Body of pancreas (tissue), 4 donors: ENCODE measurements at regions not wholly inside any gene's neighbourhood (a gene's known extent, or its start where the extent isn't known, plus 50 kb on each side); places are given as distances from the start of the nearest gene placed in this dataset.

ENCODE experiments used
- ATAC-seq: fragments of 150-250 bp; one replicate; pipeline ENCODE4 v1.9.1; 2016
- DNase-seq, 4 donors: peaks; one replicate each; pipeline ENCODE4 v3.0.0-alpha.2; 2019
- H3K27ac ChIP-seq, 4 donors: fragments of 200-600 bp; sonication (generic); 1 replicate in 3 of 4; 2 replicates in 1 of 4; pipeline versions ENCODE4 v1.5.1 to v1.6.1; 2016 to 2019; ENCODE audit warnings: mild to moderate bottlenecking in 1 of 4, mixed read lengths in 1 of 4, moderate library complexity in 1 of 4
- H3K27me3 ChIP-seq, 2 donors: fragments of 200-600 bp; sonication (generic); one replicate each; pipeline ENCODE4 v1.6.0; 2016; ENCODE audit warnings: mild to moderate bottlenecking in 1 of 2
- H3K36me3 ChIP-seq, 2 donors: fragments of 200-600 bp; sonication (generic); replicated peaks in 1 of 2; 2 replicates each; pipeline ENCODE4 v1.5.1; 2016; ENCODE audit warnings: low read depth in 2 of 2; ENCODE audit not compliant: insufficient read depth in 1 of 2
- H3K4me1 ChIP-seq: fragments of 200-600 bp; sonication (generic); one replicate; pipeline ENCODE4 v1.6.0; 2016
- H3K4me3 ChIP-seq, 2 donors: fragments of 200-600 bp; sonication (generic); 1 replicate in 1 of 2; 2 replicates in 1 of 2; pipeline ENCODE4 v1.5.1; 2016 to 2019
- H3K9me3 ChIP-seq, 3 donors: fragments of 200-600 bp; sonication (generic); 1 replicate in 2 of 3; 2 replicates in 1 of 3; pipeline ENCODE4 v1.5.1; 2016
- POLR2A ChIP-seq, 3 donors: fragments of 450-650 bp; IDR thresholded peaks; one replicate each; pipeline ENCODE4 v1.6.1; 2016; ENCODE audit warnings: antibody characterized with exemption in 3 of 3, mild to moderate bottlenecking in 2 of 3
- WGBS, 2 donors: methylation state at CpG; one replicate each; pipeline ENCODE4 v1.1.5; 2017; 5-methylcytosine and 5-hydroxymethylcytosine counted together
- intact Hi-C: fragments of 100-400 bp; cut with DNase I; formaldehyde crosslinking; loops from one replicate; pipeline ENCODE4 v1.15.1; 2023
- TF ChIP-seq, protein P1 (sequence below), 7 experiments: fragments of 450-650 bp in 4 of 7; fragments of 200-600 bp in 3 of 7; sonication (generic) in 3 of 7; IDR thresholded peaks; one replicate each; pipeline ENCODE4 v1.5.1; 2016 to 2019; ENCODE audit warnings: antibody characterized with exemption in 7 of 7

DNA sequence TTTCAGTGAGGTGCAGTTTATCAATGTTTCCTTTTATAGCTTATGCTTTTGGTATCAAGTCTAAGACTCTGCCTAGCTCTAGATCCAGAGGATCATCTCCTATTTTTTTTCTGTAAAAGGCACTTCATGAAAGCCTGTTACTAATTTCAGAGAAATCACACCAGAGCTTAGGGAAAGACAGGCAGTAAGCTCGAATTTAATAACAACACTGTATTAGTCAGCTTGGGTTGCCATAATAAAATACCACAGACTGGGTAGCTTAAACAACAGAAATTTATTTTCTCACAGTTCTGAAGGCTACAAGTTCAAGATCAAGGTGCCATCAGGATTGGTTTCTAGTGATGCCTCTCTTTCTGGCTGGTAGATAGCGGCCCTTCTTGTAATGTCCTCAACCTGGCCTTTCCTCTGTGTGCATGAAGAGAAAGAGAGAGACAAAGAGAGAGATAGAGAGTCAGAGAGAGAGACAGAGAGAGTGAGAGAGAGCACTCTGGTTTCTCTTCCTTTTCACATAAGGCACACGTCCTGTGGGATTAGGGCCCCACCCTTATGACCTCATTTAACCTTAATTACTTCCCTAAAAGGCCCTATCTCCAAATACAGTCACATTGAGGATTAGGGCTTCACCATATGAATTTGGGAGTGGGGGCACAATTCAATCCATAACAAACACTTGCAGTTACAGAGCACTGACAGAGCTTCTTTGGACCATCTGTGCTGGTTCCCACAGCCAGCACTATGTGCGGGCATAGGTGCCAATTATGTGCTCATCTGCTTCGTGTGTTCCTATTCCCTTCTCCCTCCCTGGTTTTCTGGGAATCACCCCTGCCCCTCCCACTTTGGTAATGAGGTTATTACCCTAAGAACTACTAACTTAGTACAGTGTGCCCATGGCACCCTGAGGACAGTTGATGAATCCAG is 114.8 kb upstream of the MED14 start:
- Histone ChIP-seq H3K4me1 (no peaks in the 10 kb centered on the region), H3K36me3 (no peaks in the 10 kb centered on the region), H3K27ac (no peak overlapping the region), H3K9me3 (no peaks in the 10 kb centered on the region), H3K4me3 (no peak overlapping the region), H3K27me3 (no peaks in the 10 kb centered on the region)
- intact Hi-C loops: no loop called here
- DNase-seq (no peak), ATAC-seq (no peak)
- 63 to 66% methylated on average over 5 of the region's 5 CpGs for WGBS, 2 donors
- no peak for TF ChIP-seq POLR2A (IDR thresholded peaks at IDR 0.05)
- TF ChIP-seq, protein P1, sequence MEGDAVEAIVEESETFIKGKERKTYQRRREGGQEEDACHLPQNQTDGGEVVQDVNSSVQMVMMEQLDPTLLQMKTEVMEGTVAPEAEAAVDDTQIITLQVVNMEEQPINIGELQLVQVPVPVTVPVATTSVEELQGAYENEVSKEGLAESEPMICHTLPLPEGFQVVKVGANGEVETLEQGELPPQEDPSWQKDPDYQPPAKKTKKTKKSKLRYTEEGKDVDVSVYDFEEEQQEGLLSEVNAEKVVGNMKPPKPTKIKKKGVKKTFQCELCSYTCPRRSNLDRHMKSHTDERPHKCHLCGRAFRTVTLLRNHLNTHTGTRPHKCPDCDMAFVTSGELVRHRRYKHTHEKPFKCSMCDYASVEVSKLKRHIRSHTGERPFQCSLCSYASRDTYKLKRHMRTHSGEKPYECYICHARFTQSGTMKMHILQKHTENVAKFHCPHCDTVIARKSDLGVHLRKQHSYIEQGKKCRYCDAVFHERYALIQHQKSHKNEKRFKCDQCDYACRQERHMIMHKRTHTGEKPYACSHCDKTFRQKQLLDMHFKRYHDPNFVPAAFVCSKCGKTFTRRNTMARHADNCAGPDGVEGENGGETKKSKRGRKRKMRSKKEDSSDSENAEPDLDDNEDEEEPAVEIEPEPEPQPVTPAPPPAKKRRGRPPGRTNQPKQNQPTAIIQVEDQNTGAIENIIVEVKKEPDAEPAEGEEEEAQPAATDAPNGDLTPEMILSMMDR (IDR thresholded peaks at IDR 0.05): no peak

DNA sequence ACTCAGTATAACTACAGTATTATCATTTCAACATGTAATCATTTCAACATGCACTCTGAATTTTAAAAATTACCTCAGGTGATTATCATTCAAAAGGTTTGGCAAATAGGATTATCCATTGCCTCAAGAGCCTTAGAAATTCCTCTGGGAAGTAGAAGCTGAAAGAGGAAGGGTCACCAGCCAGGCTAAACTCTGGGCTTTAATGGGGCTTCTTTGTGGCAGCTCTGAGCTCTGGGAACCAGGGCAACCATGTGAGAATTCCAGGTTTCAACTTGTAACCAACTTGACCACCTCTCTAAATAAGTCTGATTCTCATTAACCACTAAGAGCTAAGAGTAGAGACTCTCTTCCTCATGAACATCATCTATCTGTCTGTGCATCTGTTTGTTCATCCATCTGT is 117.2 kb upstream of the MED14 start:
- Histone ChIP-seq H3K36me3 (no peaks in the 10 kb centered on the region), H3K27ac (no peak overlapping the region), H3K27me3 (no peaks in the 10 kb centered on the region), H3K4me1 (no peaks in the 10 kb centered on the region), H3K9me3 (no peaks in the 10 kb centered on the region), H3K4me3 (no peak overlapping the region)
- ATAC-seq (no peak), DNase-seq (no peak)
- TF ChIP-seq, protein P1 (IDR thresholded peaks at IDR 0.05): no peak
- TF ChIP-seq POLR2A (IDR thresholded peaks at IDR 0.05): no peak
- intact Hi-C loops: no loop called here

DNA sequence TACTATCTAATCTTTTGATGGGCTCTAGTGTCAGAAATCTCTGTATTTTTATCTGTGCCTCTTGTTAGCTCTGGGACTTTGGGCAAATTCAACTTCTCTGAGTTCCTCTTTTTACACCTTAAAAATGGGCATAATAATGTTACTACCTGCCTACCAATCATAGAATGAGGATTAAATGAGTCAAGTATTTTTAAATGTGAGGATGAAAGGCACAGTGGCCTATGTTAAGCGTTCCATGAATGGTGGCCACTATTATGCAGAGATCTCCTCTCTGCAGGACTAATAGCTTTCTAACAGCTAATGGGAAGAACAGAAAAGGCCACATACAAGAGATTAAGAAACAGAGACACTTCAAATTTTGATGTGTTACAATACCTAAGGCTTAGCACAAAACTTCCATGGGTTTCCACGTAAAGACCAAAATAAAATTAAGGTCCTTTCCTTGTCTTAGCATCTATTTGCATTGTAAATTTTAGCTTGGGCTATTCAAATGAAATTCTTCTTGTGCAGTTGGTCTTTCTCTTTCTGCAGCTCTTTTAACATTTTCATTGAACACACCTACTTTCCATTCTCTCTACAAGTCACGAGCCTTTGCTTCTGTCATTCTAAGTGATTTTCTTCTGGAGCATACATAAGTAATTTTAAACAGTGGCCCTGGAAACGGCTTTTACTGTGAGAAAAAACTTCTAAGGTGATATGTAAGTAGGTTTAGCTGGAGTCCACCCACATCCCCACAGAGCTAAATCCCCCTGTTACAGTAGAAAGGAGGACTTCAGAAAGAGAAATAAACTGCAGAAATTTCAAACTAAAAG is 117.9 kb upstream of the MED14 start:
- 55 to 60% methylated on average over 4 of the region's 4 CpGs for WGBS, 2 donors
- Histone ChIP-seq H3K27me3 (no peaks in the 10 kb centered on the region), H3K36me3 (no peaks in the 10 kb centered on the region), H3K9me3 (no peaks in the 10 kb centered on the region), H3K4me3 (no peak overlapping the region), H3K27ac (no peak overlapping the region), H3K4me1 (no peaks in the 10 kb centered on the region)
- DNase-seq: no peak
- TF ChIP-seq POLR2A (IDR thresholded peaks at IDR 0.05): no peak
- TF ChIP-seq, protein P1 (IDR thresholded peaks at IDR 0.05): no peak
- ATAC-seq: no peak
- intact Hi-C loops: no loop called here

DNA sequence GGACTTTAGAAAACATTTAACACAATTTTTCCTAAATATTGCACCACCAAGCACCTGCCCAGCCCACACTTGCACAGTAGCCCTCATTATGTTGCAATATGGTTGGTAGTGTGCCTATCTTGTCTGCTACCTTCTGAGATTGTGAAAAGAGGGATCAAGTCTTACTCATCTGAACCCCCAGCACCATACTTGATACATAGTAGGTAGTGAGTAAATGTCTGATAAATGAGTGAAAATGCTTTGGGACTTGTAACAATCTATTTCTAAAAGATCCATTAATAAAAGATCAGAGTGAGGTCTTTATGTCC is 118.4 kb upstream of the MED14 start:
- DNase-seq (no peak), ATAC-seq (no peak)
- no peaks in the 10 kb centered on the region for H3K36me3 ChIP-seq
- TF ChIP-seq, protein P1 (IDR thresholded peaks at IDR 0.05): no peak
- TF ChIP-seq POLR2A (IDR thresholded peaks at IDR 0.05): no peak
- intact Hi-C loops: no loop called here
- no peak overlapping the region for H3K4me3 ChIP-seq
- no peak overlapping the region for H3K27ac ChIP-seq
- H3K9me3 ChIP-seq: no peaks in the 10 kb centered on the region
- no peaks in the 10 kb centered on the region for H3K27me3 ChIP-seq
- H3K4me1 ChIP-seq: no peaks in the 10 kb centered on the region
